ENCODE measurements at regions not wholly inside any gene's neighbourhood (a gene's known extent, or its start where the extent isn't known, plus 50 kb on each side); places are given as distances from the start of the nearest gene placed in this dataset.

- DNase-seq: no peak
- TF ChIP-seq CTCF (IDR thresholded peaks at IDR 0.05; ENCODE audit: low read depth, low read length, missing control alignments): no peak
- in situ Hi-C loops (cut with HindIII; ENCODE audit: low pct_ligation_motif_present, low sequenced_read_pairs): no loop called here
- H3K36me3 ChIP-seq (replicated peaks): no peaks in the 10 kb centered on the region
- H3K27me3 ChIP-seq (replicated peaks): no peaks in the 10 kb centered on the region
- H3K27ac ChIP-seq: no peak overlapping the region
- H3K4me3 ChIP-seq (ENCODE audit: low read depth, low read length): no peak overlapping the region
Measured at GRCh38 chr18:10138719-10139118, 224.9 kb downstream of the VAPA start.

GRCh38 chr18:10139783-10140410 is 226.1 kb downstream of the VAPA start:
- in situ Hi-C loops (cut with HindIII; ENCODE audit: low pct_ligation_motif_present, low sequenced_read_pairs): no loop called here
- no peaks in the 10 kb centered on the region for H3K27me3 ChIP-seq (replicated peaks)
- no peak overlapping the region for H3K4me3 ChIP-seq (ENCODE audit: low read depth, low read length)
- H3K36me3 ChIP-seq (replicated peaks): no peaks in the 10 kb centered on the region
- H3K27ac ChIP-seq: peak overlapping the region; percentile 5
- TF ChIP-seq CTCF (IDR thresholded peaks at IDR 0.05; ENCODE audit: low read depth, low read length, missing control alignments): no peak
- DNase-seq: peak; percentile 63

- peak; percentile 22 for DNase-seq
- TF ChIP-seq CTCF (IDR thresholded peaks at IDR 0.05; ENCODE audit: low read depth, low read length, missing control alignments): no peak
- in situ Hi-C loops (cut with HindIII; ENCODE audit: low pct_ligation_motif_present, low sequenced_read_pairs): no loop called here
- Histone ChIP-seq H3K36me3 (replicated peaks) (no peaks in the 10 kb centered on the region), H3K27me3 (replicated peaks) (no peaks in the 10 kb centered on the region), H3K27ac (peak overlapping the region; percentile 3), H3K4me3 (ENCODE audit: low read depth, low read length) (no peak overlapping the region)
Measured at GRCh38 chr18:10140461-10141282, 226.9 kb downstream of the VAPA start.

- no peak overlapping the region for H3K4me3 ChIP-seq (ENCODE audit: low read depth, low read length)
- no peak for DNase-seq
- no peaks in the 10 kb centered on the region for H3K27me3 ChIP-seq (replicated peaks)
- H3K36me3 ChIP-seq (replicated peaks): no peaks in the 10 kb centered on the region
- no peak overlapping the region for H3K27ac ChIP-seq
- TF ChIP-seq CTCF (IDR thresholded peaks at IDR 0.05; ENCODE audit: low read depth, low read length, missing control alignments): no peak
- in situ Hi-C loops (cut with HindIII; ENCODE audit: low pct_ligation_motif_present, low sequenced_read_pairs): no loop called here
Measured at GRCh38 chr18:10141559-10141958, 227.7 kb downstream of the VAPA start.

GRCh38 chr18:10142056-10142455 is 228.2 kb downstream of the VAPA start:
- Histone ChIP-seq H3K36me3 (replicated peaks) (no peaks in the 10 kb centered on the region), H3K27ac (peak overlapping the region; percentile 39), H3K27me3 (replicated peaks) (no peaks in the 10 kb centered on the region), H3K4me3 (ENCODE audit: low read depth, low read length) (no peak overlapping the region)
- TF ChIP-seq CTCF (IDR thresholded peaks at IDR 0.05; ENCODE audit: low read depth, low read length, missing control alignments): no peak
- in situ Hi-C loops (cut with HindIII; ENCODE audit: low pct_ligation_motif_present, low sequenced_read_pairs): no loop called here
- no peak for DNase-seq

Measured in brain microvascular endothelial cell (primary cell).